ENCODE measurements at regions not wholly inside any gene's neighbourhood (a gene's known extent, or its start where the extent isn't known, plus 50 kb on each side); places are given as distances from the start of the nearest gene placed in this dataset.
"Not testable (repeated sequence)": the region's sequence is repeated elsewhere in the genome, so short reads cannot be mapped to it uniquely, and the experiment has no call there.

DNA sequence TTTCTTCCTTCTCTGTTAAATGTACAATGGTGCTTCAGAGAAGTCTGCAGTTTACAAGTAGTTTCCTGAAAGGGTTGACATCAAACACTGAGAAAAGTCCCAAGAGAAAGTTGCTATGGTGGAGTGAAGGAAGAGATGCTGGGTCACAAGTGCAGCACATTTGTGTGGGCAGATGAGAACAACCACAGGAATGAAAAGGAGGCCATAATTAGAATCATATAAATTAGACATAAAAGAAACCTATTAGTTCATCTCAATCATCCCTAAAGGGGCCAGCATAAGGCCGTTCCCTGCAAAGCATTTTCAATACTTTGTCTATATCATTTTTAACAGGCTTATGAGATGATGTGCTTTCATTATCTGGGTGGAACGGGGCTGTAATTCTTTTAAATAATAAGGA lies 359.2 kb downstream of the IRS2 start:
- DNase-seq = no peak

DNA sequence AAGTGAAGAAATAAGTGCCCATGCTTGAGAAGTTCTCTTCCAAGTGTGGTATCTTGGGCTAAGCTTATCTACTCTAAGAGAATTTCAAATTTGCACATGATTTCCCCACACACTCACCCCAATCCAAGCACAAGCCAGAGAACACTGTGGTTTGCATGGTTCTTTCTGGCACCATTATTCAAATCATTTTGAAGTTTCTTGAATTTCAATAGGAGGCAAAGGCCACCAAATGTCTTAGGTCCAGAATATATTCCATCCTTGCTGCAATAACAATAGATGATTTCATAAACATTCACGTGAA lies 359.7 kb downstream of the IRS2 start:
- DNase-seq = no peak

DNA sequence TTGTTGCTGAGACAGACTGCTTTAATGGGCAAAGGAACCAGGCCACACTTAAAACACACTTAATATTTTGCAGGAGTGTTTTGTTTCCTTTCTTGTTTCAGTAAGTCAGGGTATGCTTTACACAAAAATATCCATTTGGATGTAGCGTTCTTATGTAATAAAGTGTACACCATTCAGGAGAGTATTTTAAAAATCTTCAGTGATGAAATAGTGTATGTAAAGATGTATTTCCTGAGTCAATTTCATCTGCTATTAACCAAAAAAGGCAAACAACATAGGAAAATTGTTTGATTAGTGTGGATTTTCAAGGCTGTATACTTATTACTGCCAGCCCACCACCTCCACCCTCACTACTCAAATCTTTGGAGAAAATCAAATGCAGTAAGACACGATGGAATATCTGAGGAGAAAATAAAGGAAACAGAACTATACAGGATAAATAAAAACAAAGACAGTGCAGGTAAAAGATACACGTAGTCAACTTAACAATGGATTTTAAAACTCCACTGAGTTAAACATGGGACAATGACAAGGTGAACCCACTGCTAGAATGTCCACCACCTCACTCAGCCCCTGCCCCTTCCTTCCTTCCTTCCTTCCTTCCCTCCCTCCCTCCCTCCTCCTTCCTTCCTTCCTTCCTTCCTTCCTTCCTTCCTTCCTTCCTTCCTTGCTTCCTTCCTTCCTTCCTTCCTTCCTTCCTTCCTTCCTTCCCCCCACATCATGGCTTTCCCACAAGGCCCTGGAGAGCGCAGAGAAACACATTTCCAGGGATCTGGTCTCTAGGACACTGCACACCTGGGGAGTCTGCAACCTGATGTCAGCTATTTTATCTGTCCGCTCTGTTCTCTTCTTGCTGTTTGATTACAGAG lies 360.3 kb downstream of the IRS2 start:
- DNase-seq = no peak

DNA sequence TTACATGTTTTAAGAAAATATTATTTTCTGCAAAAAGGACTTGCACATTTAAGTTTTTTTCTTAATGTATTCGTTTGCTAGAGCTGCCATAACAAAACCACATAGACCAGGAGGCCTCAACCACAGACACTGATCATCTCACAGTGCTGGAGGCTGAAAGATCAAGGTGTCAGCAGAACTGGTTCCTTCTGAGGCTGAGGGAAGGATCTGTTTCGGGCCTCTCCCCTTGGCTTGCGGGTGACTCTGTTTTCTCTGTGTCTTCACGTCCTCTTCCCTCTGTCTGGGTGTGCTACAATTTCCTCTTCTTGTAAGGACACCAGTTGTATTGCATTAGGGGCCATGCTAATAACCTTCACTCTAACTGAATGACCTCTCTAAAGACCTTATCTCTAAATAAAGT lies 364.2 kb downstream of the IRS2 start:
- peak in 1 of 2 donors; percentile 16 for DNase-seq

- no peak for DNase-seq
Measured at GRCh38 chr13:109419896-109420295, 366.5 kb downstream of the IRS2 start.

DNA sequence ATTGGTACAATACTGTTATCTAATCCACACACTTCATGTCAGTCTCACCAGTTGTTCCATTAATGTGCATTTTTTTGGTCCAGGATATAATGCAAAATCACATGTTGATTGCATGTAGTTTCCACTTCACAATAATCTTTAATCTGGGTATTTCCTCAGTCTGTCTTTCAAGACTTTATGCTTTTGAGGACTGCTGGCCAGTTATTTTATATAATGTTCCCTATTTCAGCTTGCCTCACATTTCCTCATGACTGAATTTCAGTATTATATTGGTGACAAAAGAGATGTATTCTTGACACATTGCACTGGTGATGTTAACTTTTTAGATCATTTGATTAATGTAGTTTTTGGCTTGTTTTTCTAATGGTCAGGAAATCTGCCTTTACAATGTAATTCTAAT lies 368.3 kb downstream of the IRS2 start:
- no peak for DNase-seq

DNA sequence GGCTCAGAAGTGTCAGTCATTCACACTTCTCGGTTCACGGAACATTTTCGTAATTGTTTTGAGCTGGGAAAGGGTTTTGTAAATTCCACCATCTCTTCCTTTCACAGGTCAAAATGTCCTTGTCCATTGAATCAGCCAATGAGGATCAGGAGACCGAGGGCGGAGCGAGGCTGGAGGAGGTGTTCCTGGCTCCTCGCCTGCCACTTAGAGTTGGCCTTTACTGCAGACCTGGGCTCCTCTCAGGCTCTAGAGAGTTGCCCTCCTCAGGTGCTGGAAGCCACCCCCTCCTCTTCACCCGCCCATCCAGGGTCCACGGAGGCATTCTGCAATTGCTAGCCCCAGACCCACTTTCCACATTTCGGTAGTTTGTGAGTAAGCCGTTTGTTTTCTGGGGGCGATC lies 370.4 kb downstream of the IRS2 start:
- no peak for DNase-seq

DNA sequence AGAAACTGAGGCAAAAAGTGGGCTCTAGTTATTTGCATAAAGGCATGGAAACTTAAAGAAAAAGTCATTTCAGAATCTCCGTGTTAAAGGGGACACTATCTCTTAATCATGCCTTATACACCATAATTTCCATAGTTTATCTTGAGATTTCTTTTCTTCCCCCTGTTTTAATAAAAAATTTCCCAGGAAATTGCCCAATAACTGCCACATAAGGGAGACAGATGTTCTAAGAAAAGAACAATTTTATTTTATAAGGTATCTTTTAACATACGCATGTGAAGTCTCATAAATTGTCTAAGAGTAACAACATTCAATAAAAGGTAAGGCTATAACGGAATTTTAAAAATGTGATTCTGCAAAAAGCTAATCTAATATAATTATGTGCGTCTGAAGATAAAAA lies 371.3 kb downstream of the IRS2 start:
- no peak for DNase-seq

- DNase-seq = no peak
Measured at GRCh38 chr13:109412283-109412901, 374.0 kb downstream of the IRS2 start.

- no peak for DNase-seq
Measured at GRCh38 chr13:109410868-109411267, 375.5 kb downstream of the IRS2 start.

GRCh38 chr13:109408591-109409382 lies 377.6 kb downstream of the IRS2 start:
- DNase-seq = no peak

DNA sequence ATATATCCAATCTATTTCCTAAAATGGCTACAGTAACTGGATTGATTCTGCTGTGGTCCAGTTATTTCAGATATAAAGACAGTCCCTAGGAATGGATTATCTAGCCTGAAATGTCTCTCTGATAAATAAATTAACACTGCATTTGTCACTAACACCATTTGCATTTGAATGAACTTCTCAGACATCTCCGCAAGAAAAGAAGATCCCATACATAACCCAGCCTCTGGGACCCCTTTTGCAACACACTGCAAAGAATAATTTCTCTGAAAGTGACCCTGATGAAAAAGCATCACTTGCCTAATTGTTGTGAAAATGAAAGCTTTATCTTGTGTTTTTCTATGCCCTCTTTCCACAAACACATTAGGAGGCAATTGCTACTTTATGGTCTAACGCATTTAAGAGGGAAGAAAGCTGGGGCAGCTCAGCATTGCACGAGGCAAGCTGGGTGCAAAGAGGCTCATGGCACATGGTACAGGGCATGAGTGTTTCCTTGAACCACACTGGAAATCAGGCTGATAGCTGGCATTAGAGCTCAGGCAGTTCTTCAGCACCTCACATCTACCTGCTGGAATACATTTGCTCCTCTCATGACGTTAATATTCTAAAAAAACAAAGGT lies 379.9 kb downstream of the IRS2 start:
- no peak for DNase-seq

DNA sequence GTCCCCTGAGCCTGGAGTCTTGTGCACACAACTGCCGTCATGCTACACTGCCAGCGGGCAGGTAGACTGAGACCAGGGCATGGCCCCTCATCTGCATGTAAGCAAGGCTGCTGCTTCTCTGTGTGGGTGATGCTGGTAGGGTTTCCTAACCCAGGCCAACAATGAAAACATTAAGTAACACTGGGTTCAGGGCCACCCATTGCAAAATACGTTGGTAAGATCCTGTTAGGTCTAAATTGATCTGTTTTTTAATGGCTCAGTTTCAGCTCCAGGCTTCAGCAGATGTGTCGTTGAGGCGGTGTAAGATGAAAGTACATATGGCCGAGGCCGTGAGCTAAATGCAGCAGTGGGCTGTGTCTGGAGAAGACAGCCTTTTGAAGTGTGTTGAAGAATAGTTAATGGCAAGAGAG lies 383.4 kb downstream of the IRS2 start:
- DNase-seq = no peak

GRCh38 chr13:109401891-109402290 lies 384.5 kb downstream of the IRS2 start:
- DNase-seq = no peak

- DNase-seq = no peak
Measured at GRCh38 chr13:109401307-109401706, 385.1 kb downstream of the IRS2 start.

DNA sequence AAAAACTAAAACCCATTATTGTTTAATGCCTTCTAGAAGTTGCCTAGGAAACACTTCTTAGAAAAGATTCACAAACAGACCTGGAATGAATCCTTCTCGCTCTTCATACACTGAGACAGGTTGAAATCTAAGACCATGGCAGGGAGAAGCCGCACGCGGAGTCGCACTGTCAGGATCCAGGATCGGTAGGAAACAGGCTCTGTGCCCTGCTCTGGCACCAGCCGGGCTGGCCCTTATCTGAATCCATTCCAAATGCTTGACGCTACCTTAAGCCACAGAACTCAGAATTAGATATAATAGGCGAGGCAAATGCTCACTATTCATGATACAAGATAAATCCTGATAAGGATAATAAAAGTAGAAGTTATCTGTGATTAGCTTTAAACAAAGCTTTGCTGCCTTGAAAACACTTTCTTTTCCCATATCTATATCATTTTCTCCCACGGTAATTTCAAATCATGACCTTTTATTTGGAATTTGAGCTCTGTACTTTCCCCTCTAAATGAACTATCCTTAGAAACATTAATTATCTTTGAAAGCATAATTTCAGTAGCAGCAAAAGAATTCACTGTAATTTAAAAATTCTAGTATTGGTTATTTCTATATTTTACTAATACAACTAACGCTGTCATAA lies 385.6 kb downstream of the IRS2 start:
- no peak for DNase-seq

DNA sequence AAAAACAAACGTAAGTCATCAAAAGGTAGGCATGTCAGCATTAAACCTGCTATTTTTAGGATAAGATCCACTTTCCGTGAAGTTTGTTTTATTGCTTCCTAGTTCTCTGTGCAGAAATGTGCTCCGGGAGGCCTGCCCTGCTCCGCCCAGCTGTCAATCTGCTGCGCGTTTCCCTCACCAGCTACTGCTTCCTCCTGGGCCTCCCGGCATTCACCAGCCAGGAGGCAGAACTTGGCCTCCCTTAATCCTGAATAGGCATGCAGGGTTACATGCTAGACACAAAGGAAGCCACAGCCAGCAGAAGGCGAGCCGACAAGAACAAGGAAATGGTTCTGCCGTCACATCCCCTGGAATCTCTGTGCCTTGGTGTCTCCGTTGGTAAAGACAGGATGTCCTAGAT lies 386.2 kb downstream of the IRS2 start:
- DNase-seq = peak in 1 of 2 donors; percentile 26

DNA sequence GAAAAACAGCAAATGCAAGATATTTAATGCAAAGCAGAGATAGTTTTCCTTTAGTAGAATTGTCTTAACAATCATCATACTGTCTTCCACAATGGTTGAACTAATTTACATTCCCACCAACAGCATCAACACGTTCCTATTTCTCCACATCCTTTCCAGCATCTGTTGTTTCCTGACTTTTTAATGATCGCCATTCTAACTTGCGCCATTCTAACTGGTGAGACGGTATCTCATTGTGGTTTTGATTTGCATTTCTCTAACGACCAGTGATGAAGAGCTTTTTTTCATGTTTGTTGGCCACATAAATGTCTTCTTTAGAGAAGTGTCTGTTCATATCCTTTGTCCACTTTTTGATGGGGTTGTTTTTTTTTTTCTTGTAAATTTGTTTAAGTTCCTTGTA lies 388.3 kb downstream of the IRS2 start:
- not testable (repeated sequence) for DNase-seq

DNA sequence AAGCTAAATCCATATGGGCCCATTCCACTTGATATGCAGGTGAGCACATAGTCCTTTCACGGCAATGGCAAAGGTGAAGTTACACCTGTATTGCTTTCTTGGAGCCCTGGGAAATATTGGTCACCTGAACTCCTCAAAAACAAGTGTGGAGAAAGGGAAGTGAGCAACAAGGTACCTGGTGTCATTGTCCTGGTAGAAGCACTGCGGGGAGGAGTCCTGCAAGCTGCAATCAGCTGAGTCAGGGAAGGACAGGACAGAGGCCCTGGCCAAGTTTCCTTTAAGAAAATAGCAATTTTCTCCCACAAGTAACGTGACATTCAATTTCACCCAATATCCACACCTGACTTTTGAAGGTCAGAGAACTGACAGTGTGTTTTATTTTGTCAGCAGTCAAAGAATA lies 389.1 kb downstream of the IRS2 start:
- DNase-seq = no peak

DNA sequence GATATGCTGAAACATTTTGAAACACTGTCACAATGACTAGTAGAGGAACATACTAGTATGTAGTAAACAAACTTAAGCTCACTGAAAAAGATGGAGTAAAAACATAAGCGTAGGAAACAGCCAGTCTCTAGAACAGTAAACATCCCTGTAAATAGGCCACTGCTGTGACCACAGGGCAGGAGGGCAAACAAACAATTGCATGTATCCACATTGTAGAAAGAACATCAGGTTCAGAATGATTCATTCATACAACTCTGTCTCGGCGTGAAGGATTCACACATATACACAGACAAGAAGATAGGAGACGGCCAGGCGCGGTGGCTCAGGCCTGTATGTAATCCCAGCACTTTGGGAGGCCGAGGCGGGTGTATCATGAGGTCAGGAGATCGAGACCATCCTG lies 390.1 kb downstream of the IRS2 start:
- no peak for DNase-seq

DNA sequence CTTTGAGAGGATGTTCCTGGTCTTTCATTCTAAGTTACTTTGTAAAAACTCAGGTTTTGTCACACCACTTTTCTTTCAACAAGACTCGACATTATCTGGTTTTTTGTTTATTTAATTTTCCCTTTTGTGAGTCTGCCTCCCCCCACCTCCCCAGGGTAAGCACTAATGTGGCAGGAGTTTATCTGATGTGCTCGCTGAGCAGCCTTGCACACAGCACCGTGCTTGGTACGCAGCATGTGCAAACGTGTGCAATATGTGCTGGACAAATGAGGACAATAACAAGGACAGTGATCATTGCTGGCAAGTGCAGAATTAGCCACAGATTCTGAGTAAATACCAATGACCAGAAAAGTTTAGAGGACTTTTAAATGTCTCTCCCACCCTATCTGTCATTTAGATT lies 391.4 kb downstream of the IRS2 start:
- DNase-seq = no peak

DNA sequence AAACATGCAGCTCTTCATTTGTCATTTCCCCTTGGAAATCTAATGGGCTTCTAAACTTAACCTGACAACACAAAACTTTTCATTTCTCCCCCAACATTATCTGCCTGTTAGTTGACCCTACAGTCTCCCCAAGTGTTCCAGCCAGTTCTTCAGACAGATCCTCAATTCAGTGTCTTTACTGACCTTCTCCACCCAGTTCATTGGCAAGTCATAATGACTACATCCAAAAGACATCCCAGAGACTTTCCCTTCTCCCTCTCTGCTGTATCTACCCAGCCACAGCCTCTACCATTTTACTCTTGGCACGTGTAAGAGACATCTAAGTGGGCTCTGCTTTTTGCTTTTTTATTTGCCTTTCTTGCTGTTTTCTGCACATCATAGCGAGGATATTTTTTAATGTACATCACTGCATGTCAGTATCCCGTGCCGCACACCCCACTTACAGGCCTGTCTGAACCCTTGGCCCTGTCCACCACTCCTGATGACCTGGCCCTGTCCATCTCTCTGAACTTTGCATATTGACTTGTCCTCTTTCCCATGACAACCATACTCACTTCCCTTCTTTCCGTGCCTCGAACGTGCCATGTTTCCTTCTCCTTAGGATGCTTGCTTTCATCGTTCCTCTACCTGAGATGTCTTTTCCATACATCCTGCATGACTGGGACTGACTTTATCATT lies 391.9 kb downstream of the IRS2 start:
- no peak for DNase-seq
